Body of pancreas (tissue), 4 donors: ENCODE measurements at regions not wholly inside any gene's neighbourhood (a gene's known extent, or its start where the extent isn't known, plus 50 kb on each side); places are given as distances from the start of the nearest gene placed in this dataset.

Source experiments
- ATAC-seq: fragments of 150-250 bp; one replicate; pipeline ENCODE4 v1.9.1; 2016
- DNase-seq, 4 donors: peaks; one replicate each; pipeline ENCODE4 v3.0.0-alpha.2; 2019
- H3K27ac ChIP-seq, 4 donors: fragments of 200-600 bp; sonication (generic); 1 replicate in 3 of 4; 2 replicates in 1 of 4; pipeline versions ENCODE4 v1.5.1 to v1.6.1; 2016 to 2019; ENCODE audit warnings: mild to moderate bottlenecking in 1 of 4, mixed read lengths in 1 of 4, moderate library complexity in 1 of 4
- H3K27me3 ChIP-seq, 2 donors: fragments of 200-600 bp; sonication (generic); one replicate each; pipeline ENCODE4 v1.6.0; 2016; ENCODE audit warnings: mild to moderate bottlenecking in 1 of 2
- H3K36me3 ChIP-seq, 2 donors: fragments of 200-600 bp; sonication (generic); replicated peaks in 1 of 2; 2 replicates each; pipeline ENCODE4 v1.5.1; 2016; ENCODE audit warnings: low read depth in 2 of 2; ENCODE audit not compliant: insufficient read depth in 1 of 2
- H3K4me1 ChIP-seq: fragments of 200-600 bp; sonication (generic); one replicate; pipeline ENCODE4 v1.6.0; 2016
- H3K4me3 ChIP-seq, 2 donors: fragments of 200-600 bp; sonication (generic); 1 replicate in 1 of 2; 2 replicates in 1 of 2; pipeline ENCODE4 v1.5.1; 2016 to 2019
- H3K9me3 ChIP-seq, 3 donors: fragments of 200-600 bp; sonication (generic); 1 replicate in 2 of 3; 2 replicates in 1 of 3; pipeline ENCODE4 v1.5.1; 2016
- POLR2A ChIP-seq, 3 donors: fragments of 450-650 bp; IDR thresholded peaks; one replicate each; pipeline ENCODE4 v1.6.1; 2016; ENCODE audit warnings: antibody characterized with exemption in 3 of 3, mild to moderate bottlenecking in 2 of 3
- WGBS, 2 donors: methylation state at CpG; one replicate each; pipeline ENCODE4 v1.1.5; 2017; 5-methylcytosine and 5-hydroxymethylcytosine counted together
- intact Hi-C: fragments of 100-400 bp; cut with DNase I; formaldehyde crosslinking; loops from one replicate; pipeline ENCODE4 v1.15.1; 2023
- TF ChIP-seq, protein P1 (sequence below), 7 experiments: fragments of 450-650 bp in 4 of 7; fragments of 200-600 bp in 3 of 7; sonication (generic) in 3 of 7; IDR thresholded peaks; one replicate each; pipeline ENCODE4 v1.5.1; 2016 to 2019; ENCODE audit warnings: antibody characterized with exemption in 7 of 7

DNA sequence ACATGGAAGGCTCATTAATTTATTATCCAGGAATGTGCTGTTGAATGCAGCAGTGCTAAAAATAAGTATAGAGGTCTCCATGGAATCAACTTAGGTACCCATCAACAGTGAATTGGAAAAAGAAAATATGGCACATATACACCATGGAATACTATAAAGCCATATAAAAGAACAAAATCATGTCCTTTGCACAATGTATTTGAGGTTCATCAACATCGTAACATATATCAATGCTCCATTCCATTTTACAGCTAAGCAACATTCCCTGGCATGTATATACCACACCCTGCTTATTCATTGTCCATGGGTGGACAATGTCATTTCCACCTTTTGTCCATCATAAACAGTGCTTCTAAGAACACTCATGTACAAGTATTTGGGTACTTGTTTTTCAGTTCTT is 147.8 kb upstream of the RASSF8 start:
- no peak for DNase-seq
- TF ChIP-seq POLR2A (IDR thresholded peaks at IDR 0.05) = no peak
- TF ChIP-seq, protein P1, sequence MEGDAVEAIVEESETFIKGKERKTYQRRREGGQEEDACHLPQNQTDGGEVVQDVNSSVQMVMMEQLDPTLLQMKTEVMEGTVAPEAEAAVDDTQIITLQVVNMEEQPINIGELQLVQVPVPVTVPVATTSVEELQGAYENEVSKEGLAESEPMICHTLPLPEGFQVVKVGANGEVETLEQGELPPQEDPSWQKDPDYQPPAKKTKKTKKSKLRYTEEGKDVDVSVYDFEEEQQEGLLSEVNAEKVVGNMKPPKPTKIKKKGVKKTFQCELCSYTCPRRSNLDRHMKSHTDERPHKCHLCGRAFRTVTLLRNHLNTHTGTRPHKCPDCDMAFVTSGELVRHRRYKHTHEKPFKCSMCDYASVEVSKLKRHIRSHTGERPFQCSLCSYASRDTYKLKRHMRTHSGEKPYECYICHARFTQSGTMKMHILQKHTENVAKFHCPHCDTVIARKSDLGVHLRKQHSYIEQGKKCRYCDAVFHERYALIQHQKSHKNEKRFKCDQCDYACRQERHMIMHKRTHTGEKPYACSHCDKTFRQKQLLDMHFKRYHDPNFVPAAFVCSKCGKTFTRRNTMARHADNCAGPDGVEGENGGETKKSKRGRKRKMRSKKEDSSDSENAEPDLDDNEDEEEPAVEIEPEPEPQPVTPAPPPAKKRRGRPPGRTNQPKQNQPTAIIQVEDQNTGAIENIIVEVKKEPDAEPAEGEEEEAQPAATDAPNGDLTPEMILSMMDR (IDR thresholded peaks at IDR 0.05) = no peak
- no peaks in the 10 kb centered on the region for H3K27me3 ChIP-seq
- ATAC-seq = no peak
- H3K4me3 ChIP-seq = no peak overlapping the region
- intact Hi-C loops = no loop called here
- H3K27ac ChIP-seq = no peak overlapping the region
- H3K4me1 ChIP-seq = no peaks in the 10 kb centered on the region
- H3K36me3 ChIP-seq = no peaks in the 10 kb centered on the region
- no peaks in the 10 kb centered on the region for H3K9me3 ChIP-seq
- WGBS, 2 donors = 79 to 83% methylated on average over 1 of the region's 1 CpG

GRCh38 chr12:25811656-25812126 is 146.8 kb upstream of the RASSF8 start:
- WGBS, 2 donors = 63 to 71% methylated on average over 5 of the region's 5 CpGs
- no peak for TF ChIP-seq POLR2A (IDR thresholded peaks at IDR 0.05)
- TF ChIP-seq, protein P1 (IDR thresholded peaks at IDR 0.05) = no peak

GRCh38 chr12:25812295-25812694 is 146.2 kb upstream of the RASSF8 start:
- TF ChIP-seq POLR2A (IDR thresholded peaks at IDR 0.05) = no peak
- DNase-seq (no peak), ATAC-seq (no peak)
- Histone ChIP-seq H3K27ac (no peak overlapping the region), H3K36me3 (no peaks in the 10 kb centered on the region), H3K4me1 (no peaks in the 10 kb centered on the region), H3K4me3 (no peak overlapping the region), H3K27me3 (no peaks in the 10 kb centered on the region), H3K9me3 (no peaks in the 10 kb centered on the region)
- intact Hi-C loops = no loop called here
- WGBS, 2 donors = 64 to 67% methylated on average over 4 of the region's 4 CpGs

More at GRCh38 chr12:25811656-25812126, 146.8 kb upstream of the RASSF8 start:
- ATAC-seq (no peak), DNase-seq (no peak)
- H3K27ac ChIP-seq = no peak overlapping the region
- H3K36me3 ChIP-seq = no peaks in the 10 kb centered on the region
- H3K27me3 ChIP-seq = no peaks in the 10 kb centered on the region
- H3K4me1 ChIP-seq = no peaks in the 10 kb centered on the region
- H3K9me3 ChIP-seq = no peaks in the 10 kb centered on the region
- intact Hi-C loops = no loop called here
- no peak overlapping the region for H3K4me3 ChIP-seq

DNA sequence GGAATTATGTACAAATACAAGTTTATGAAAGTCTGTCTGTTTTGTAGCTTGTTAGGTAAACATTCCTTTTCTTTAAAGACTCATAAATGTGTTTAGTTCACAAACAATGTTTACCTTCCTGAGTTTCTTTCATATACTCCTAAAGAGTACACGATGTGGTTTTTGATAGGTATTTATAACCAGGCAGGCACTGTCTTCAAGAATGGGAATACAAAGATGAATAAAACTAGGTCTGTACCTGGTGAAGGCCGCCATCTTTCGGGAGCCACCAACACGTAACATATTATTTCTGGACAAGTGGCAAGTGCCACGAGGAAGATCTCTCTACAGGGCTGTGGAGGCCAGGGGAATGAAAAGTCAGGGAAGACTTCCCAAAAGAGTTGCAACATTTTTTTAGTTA is 144.6 kb upstream of the RASSF8 start:
- 82 to 84% methylated on average over 5 of the region's 5 CpGs for WGBS, 2 donors
- intact Hi-C loops = no loop called here
- H3K27ac ChIP-seq = no peak overlapping the region
- TF ChIP-seq, protein P1 (IDR thresholded peaks at IDR 0.05) = no peak
- TF ChIP-seq POLR2A (IDR thresholded peaks at IDR 0.05) = no peak
- H3K27me3 ChIP-seq = no peaks in the 10 kb centered on the region
- no peaks in the 10 kb centered on the region for H3K9me3 ChIP-seq
- no peaks in the 10 kb centered on the region for H3K36me3 ChIP-seq
- ATAC-seq (no peak), DNase-seq (no peak)
- no peak overlapping the region for H3K4me3 ChIP-seq
- no peaks in the 10 kb centered on the region for H3K4me1 ChIP-seq

- Histone ChIP-seq H3K9me3 (no peaks in the 10 kb centered on the region), H3K27ac (no peak overlapping the region), H3K4me1 (no peaks in the 10 kb centered on the region), H3K27me3 (no peaks in the 10 kb centered on the region), H3K36me3 (no peaks in the 10 kb centered on the region), H3K4me3 (no peak overlapping the region)
- DNase-seq = no peak
- no peak for ATAC-seq
- TF ChIP-seq, protein P1 (IDR thresholded peaks at IDR 0.05) = no peak
- TF ChIP-seq POLR2A (IDR thresholded peaks at IDR 0.05) = no peak
- WGBS, 2 donors = 89 to 95% methylated on average over 3 of the region's 3 CpGs
- intact Hi-C loops = no loop called here
These were observed 141.8 kb upstream of the RASSF8 start for GRCh38 chr12:25816637-25817036.
